ENCODE measurements at regions not wholly inside any gene's neighbourhood (a gene's known extent, or its start where the extent isn't known, plus 50 kb on each side); places are given as distances from the start of the nearest gene placed in this dataset.
"Not testable (repeated sequence)": the region's sequence is repeated elsewhere in the genome, so short reads cannot be mapped to it uniquely, and the experiment has no call there.

DNA sequence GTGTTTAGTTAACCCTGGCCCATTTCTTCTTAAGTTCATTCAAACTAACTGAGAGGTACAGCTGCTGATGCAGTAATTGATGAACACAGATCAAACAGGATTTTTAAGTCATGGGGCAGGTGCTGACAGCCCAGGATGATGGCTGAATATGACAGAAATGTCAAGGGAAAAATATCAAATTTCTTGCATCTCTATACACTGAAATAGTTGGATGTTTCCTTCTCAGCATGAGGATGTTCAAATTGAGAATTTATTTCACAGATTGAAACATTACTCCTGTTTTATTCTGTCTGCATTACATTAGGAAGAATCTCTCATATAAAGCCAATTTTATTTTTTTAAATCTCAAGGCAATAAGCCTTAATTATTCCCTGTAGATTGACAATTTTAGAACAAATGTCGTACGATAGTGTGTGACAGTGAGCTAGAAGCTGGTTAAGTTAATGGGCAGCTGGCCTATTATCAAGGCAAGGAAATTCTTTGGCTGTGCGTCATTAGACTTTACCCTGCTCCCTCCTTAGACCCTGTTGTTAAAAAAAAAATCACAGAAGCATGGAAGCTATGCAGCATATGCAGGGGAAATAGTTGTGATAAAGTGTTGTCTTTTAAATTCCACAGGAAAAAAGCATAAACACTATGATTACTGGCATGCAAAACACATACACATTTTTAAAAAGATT is 183.8 kb upstream of the KCNMB2 start:
- no peak for DNase-seq

DNA sequence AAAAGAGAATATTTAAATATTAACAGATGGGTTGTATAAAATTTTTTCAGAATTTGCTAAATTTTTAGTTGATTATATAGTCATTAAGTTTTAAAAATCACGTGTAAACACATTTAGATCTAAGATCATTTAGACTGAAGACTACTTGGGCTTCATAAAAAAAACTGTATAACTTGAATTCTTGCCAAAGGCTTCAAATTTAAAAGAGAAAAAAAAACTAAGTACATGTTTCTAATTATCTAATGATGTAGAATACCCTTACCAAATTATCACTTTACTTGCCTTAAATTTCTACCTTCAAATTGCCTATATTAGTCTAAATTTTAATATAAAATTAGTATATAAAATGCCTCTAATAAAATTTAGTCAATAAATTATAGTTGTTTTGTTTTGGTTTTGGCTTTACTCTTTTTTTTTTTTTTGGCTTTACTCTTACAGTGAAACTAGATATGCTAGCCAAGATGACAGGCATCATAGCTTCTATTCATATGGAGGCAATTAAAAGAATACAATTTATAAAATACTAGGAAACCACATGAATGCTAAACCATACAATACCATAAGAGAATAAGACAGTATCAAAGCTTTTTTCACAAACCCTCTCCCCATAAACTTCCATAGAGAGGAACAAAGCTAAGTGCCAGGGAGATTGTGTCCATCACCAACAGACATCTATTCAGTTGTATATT is 183.1 kb upstream of the KCNMB2 start:
- DNase-seq: no peak

DNA sequence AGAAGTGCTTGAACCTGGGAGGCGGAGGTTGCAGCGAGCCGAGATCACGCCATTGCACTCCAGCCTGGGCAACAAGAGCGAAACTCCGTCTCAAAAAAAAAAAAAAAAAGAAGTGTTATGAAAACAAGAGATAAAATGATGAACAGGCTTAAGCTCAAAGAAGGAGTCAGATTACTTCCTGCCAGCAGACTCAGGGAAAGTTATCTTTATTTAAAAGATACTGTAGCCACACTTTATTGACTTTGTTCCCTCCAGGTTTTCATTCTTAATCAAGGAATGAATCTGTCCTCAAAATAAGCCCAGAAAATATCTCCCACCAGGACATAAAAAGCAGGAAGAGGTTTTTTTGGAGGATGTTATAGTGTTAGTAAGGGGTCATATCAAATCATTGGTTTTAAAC is 176.5 kb upstream of the KCNMB2 start:
- no peak for DNase-seq

DNA sequence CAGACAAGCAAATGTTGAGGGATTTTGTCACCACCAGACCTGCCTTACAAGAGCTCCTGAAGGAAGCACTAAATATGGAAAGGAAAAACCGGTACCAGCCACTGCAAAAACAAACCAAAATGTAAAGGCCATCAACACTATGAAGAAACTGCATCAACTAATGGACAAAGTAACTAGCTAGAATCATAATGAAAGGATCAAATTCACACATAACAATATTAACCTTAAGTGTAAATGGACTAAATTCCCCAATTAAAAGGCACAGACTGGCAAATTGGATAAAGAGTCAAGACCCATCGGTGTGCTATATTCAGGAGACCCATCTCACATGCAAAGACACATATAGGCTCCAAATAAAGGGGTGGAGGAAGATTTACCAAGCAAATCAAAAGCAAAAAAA is 173.2 kb upstream of the KCNMB2 start:
- DNase-seq: not testable (repeated sequence)

DNA sequence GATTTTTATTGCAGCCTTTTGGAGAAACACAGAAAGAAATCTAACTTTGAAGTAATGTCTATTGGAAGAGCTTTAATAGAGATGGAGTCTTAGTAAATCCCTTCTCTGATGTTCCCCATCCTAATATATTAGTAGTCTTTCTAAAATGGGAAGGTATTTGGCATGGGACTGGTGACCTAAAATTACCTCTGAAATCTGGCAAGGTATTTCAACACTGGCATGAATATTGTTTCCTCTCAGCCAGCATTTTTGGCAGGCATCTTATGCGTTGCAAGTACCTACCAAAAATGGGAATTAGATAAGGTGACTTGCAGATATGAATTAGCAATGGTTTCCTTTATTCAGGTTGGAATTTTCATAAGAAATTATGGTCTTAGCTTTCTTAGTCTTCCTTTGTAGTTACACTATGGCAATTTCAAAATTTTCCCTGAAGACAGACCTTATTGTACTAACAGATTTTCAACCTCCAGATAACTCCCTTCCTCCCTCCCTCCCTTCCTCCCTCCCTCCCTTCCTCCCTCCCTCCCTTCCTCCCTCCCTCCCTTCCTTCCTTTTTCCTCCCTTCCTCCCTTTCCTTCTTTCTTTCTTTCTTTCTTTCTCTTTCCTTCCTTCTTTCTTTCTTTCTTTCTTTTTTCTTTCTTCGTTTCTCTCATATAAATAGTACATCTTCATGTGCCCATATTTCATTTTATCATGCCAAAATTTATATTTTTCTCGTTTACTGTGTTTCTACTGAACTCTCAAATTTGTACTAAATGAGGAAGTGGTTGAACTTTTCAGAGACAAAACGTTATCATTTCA is 168.2 kb upstream of the KCNMB2 start:
- no peak for DNase-seq

DNA sequence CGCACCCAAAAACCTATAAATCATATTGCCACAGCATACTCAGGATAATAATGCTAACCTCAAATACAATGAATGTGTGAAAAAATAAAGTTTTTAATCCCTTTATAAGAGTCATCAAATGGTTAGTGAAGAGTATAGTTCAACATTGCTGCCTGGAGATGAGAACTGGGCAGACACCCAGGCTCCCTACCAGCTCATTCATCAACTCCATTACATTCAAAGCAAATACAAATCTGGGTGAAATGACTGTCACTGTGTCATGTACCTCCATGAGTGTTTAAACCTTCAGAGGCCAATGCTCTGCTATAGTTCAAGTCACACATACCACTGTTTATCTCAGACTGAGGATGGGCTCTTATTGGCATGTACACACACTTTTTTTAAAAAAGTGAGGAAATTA is 167.2 kb upstream of the KCNMB2 start:
- DNase-seq: no peak

DNA sequence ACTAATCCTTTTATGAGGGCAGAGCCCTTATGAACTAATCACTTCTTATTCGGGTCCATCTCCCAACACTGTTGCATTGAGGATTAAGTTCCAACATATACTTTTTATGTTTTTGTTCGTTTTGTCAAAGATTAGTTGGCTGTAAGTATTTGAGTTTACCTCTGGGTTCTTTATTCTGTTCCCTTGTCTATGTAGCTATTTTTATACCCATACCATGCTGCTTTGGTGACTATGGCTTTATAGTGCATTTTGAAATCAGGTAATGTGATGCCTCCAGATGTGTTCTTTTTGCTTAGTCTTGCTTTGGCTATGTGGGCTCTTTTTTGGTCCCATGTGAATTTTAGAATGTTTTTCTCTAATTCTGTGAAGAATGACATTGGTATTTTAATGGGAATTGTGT is 166.4 kb upstream of the KCNMB2 start:
- no peak for DNase-seq

DNA sequence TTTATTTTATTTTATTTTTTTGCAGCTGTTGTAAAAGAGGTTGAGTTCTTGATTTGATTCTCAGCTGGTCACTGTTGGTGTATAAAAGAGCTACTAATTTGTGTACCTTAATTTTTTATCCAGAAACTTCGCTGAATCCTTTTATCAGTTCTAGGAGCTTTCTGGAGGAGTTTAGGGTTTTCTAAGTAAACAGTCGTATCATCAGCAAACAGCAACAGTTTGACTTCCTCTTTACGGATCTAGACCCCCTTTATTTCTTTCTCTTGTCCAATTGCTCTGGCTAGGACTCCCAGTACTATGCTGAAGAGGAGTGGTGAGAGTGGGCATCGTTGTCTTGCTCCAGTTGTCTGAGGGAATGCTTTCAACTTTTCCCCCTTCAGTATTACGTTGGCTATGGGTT is 165.8 kb upstream of the KCNMB2 start:
- no peak for DNase-seq

DNA sequence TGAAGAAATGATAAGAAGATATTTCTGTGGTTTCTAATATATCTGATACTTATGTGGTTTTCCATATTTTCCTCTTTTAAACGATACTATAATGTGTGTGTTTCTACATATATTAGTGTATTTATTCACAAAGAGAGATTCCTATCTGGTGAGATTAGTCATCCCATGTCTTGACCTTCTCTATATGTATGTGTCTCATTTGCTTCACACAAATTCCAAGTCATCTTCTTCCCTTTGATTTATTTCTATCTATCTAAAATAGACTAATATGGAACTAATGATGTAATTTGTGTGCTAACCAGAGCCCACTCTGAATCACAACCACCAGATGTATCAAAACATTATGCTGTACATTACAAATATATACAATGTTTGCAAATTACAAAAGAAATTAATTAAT is 154.7 kb upstream of the KCNMB2 start:
- no peak for DNase-seq

DNA sequence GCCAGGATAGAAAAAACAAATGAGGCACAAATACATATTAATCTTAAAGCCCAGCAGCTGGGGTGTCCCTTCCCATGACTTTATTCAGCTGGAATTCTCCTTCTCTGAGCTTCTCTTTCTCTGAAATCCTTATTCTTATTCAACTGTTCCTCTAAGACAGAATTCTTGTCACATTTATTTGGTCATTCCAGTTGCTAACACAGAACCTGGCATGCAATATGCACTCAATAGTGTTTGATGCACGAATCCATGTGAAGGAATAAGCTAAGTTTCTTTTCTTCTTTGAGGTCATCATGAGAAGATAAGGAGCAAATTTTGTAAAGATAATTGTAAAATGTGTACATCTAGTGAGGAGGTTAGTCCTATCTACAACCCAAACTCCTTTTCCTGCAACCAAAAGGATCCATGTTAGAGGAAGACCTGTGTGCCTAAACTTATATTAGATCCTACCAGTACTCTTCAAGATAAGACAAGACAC is 154.2 kb upstream of the KCNMB2 start:
- no peak for DNase-seq

DNA sequence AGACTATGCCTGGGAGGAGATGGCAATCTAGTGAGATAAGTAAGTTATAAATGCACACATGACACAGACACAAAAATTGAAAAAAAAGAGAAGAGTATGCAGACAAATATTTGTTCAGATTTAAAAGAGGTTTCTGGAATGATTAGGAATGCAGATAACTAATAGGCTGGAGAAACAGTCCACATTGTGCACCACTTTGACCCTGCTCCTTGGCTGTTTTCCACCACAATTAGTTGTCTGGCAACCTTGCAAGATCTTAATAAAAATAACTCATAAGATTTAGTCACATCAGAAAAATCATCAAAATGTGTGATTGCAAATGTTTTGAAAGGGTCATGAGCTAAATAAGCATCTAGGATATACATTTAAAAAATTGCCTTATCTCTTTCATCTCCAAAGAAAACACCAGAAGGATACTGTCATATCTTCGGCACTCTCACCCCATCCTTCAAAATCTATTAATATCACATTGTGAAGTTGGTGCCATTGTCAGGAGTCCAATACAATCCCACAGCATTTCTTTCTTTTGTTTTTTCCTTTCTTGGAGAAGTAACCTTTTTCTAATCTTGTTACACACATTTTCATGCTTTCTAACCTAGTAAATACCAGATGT is 153.7 kb upstream of the KCNMB2 start:
- no peak for DNase-seq

DNA sequence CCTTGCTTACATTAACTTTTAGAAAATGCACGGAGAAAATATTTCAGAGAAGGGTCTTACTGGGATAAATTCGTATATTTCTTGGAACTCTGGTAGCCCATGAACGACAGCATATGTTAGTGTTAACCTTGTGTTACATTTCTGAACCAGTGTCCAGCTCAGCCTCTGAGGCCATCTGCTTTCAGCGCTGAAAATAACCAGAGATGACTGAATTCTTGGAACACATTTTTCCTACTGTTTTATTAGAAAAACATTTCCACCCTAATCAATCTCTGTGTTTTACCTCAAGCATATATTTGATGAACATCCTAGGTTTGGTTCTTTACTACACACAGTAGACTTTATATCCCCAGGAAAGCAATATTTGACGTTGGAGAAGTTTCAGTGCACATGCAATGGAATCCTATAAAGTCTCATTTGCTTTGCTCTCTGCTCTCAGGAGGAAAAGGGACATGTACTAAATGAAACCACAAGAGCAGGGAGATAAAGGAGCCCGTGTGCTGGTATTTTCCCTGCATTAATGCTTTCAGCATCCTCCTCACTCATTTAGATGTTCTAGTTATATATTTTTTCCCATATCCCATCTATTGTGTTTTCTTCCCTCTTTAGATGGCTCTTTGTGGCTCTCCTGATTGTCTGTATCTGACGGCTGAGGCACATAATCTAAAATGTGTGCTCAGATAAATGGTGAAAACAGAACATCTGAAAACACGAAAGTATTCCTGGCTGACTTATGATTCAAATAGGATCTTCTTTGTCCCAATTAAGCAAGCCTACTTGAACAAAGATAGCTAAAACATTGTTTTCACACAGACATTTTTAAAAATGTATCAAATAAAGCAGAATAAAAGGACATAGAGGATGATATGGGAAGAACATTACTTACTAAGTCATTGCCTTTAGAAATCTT is 151.7 kb upstream of the KCNMB2 start:
- DNase-seq: no peak

DNA sequence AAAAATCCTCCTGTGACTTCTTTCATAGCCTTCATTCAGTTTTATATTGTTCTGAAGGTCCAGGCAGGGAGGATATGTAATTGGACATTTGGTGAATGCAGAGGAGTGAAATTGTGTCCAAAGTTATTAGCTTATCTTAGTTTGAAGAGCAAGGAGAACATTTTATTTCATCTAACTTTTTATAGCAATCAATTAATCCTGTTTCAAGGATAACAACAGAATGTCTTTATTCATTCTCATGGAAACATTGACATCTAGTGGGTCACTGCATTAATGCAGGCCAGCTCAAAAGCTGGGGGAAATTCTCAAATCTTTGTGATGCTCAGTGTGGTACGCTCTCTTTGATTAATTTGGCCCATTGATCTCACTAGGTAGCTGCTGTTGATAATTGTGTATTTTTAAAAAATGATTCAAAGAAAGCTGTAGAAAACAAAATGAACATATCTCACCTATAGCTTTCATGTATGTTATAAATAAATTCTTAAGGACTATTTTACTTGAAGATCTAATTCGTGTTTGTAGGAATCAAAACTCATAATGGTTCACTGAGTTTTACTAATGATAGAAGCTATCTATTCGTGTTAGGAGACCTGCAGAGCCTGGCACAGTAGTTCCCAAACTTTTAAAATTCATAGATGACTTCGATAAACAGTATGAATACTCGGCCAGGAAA is 150.8 kb upstream of the KCNMB2 start:
- DNase-seq: peak; percentile 33

DNA sequence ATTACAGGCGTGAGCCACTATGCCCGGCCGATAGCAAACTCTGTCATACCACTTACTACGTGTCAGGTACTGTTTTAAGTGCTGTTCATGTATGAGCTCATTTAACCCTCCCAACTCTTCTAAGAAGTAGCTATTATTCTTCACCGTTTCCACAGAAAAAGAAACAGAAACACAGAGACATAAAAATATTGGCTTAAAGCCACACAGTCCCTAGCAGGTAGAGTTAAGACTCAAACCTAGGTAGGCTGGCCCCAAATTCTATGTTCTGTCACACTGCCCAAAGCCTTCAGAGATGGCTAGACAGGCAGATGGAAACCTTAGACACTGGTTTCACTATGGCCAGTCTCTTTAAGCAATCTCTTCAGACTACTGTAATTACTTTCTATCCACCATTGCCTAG is 149.8 kb upstream of the KCNMB2 start:
- DNase-seq: no peak

DNA sequence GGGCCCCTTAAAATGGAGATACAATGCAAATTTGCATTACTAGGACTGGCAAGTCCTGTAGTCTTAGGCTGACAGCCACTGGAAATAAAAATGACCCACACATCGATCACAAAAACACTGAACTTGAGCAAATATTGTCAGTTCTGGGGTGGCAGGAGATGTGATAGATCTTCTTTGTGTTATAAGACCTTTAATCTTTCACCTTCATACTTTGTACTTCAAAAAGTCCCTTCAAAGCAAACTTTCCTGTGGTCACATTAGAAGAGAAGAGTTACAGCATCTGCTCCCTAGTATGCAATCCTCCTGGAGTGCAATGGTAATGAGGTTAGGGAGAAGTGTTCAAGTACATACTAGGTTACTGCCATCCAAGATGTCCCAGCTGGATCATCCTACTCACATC is 149.4 kb upstream of the KCNMB2 start:
- DNase-seq: no peak

DNA sequence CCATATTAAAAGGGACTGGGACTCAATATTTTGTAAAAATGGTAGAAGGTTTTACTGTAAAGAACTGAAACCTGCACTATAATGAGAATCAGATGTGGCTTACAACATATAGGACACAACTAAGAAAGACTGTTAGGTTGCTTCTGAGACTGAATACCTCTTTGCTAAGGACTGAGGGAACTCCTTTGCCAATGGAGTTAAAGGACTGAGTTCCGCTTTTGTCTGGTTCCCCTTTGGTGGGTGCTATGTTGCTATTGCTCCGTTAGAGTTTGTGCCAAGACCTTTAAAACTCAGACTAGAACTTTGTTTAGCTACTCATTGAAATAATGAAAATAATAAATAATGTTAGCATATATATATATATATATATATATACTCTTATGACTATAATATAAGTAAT is 147.8 kb upstream of the KCNMB2 start:
- no peak for DNase-seq

DNA sequence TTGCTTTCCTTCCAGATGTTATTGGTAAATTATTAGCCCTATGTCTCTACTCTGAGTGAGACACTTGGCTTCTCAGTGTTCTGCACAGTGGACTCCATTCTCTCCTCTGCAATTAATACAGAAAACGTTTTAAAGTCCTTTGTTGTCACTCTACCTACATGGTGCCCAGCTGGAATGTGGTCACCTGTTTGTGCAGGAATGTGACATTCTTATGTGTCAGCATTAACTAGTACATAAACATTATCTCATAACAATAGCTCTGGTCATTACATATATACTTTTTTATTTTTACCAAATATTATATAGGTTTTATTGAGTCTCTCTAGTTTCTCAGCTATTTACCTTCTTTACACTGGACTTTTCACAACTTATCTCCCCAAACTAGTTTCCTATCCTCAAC is 147.0 kb upstream of the KCNMB2 start:
- no peak for DNase-seq

DNA sequence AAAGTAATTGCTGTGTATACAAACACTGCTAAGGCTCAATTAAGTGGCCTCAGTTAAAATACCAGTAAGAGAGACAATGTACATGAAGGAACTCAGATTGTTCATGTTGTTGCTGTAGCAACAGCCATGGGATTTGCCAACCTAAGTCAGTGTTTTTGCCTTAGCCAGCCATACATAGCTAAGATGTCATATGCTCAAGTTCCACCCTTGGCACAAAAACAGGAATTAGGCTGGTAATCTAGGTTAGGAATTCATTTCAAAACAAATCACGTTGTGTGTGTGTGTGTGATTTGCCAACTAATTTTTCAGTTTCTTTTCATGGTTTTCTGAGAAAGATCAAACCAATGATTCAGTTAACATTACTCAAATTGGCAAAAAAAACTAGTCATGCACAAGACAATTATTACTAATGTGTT is 143.7 kb upstream of the KCNMB2 start:
- DNase-seq: no peak

DNA sequence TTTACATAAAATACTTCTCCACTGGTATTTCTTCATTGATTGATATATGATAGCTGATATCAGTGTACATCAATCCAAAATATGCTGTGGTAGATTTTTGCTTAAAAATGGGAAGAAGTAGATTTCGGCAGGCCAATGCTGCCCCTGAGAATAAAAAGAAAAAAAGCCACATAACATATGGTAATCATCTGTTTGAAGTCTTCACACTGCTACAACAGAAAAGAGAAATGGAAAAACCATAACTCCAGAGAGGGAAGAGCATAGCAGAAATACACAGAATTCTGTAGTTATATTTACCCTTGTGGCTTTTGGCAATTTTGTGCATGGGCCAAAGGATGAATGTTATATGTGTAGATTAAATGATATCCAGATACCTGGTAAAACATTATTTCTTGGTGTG is 143.1 kb upstream of the KCNMB2 start:
- no peak for DNase-seq

DNA sequence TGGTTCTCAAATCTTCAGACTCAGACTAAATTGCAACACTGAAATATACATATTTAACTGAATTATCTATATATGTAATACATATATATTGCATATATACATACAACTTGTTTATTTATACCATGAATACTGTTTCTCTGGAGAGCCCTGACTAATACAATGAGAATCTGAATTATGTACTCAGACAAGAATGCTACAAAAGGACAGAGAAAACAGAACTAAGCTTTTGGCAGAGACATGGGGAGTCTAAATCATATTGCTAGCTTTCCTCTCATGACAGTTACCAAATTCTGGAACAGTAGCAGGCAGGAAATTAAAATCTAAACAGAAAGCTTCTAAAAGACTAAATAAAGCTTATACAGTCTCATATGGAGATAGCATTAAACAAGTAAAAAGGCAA is 142.4 kb upstream of the KCNMB2 start:
- DNase-seq: no peak

DNA sequence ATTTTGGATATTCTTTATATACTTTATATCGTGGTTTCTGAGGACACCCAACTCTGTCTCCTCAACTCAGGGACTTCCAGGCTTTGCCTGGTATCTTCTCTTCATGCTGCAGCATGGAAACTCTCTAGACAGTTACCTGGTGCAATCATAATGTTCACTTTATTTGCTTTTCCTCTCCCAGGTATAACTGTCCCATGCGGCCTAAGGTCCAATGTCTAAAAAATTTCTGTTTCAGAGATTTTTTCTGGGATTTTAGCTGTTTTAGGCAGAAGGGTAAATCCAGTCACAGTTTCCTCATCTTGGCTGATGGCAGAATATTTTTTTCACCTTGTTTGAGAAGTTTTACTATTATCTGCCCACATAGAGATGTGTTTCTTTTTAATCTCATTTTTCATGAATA is 139.9 kb upstream of the KCNMB2 start:
- DNase-seq: no peak

DNA sequence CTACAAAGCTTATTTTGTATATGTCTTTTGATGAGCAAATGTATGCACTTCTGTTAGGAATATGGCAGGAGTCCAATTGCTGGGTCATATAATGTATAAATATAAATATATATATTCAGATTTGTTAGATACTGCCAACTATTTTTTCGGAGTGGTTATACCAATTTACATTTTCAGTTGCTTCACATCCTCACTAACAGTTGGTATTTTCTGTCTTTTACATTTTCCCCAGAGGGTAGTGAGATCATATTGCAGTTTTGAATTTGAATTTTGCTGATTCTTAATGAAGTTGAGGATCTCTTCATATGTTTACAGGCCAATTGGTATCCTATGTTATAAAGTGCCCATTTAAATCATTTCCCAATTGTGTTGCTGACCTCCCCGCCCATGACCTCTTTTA is 139.0 kb upstream of the KCNMB2 start:
- no peak for DNase-seq

Data from CD4-positive, alpha-beta T cell treated with Interleukin-12 subunit alpha and Interleukin-12 subunit beta, for 1 hour (primary cell).